Liver (tissue), 3 donors: ENCODE measurements at regions not wholly inside any gene's neighbourhood (a gene's known extent, or its start where the extent isn't known, plus 50 kb on each side); places are given as distances from the start of the nearest gene placed in this dataset.

Experiments
- CTCF ChIP-seq: fragments of 150-350 bp; IDR thresholded peaks from 2 replicates; pipeline ENCODE4 v1.5.1; 2017; ENCODE audit warnings: improper control_type of control experiment, low read depth, low read length; ENCODE audit not compliant: missing input control
- MAX ChIP-seq: IDR thresholded peaks from 2 replicates; pipeline ENCODE4 v1.6.1; 2016; ENCODE audit warnings: antibody characterized with exemption
- NR2F2 ChIP-seq: IDR thresholded peaks from 2 replicates; pipeline ENCODE4 v1.6.1; 2016; ENCODE audit warnings: antibody characterized with exemption
- RAD21 ChIP-seq, 2 donors: IDR thresholded peaks; 2 replicates each; pipeline ENCODE4 v1.6.1; 2016; ENCODE audit warnings: antibody characterized with exemption in 2 of 2, mild to moderate bottlenecking in 2 of 2
- REST ChIP-seq: IDR thresholded peaks from 2 replicates; pipeline ENCODE4 v1.6.1; 2016; ENCODE audit warnings: antibody characterized with exemption, mild to moderate bottlenecking
- TAF1 ChIP-seq: conservative IDR thresholded peaks from 2 replicates; pipeline ENCODE4 v1.6.1; 2016; ENCODE audit warnings: antibody characterized with exemption, mild to moderate bottlenecking
- YY1 ChIP-seq: IDR thresholded peaks from 2 replicates; pipeline ENCODE4 v1.6.1; 2016; ENCODE audit warnings: antibody characterized with exemption, mild to moderate bottlenecking
- donor health status: healthy.
- donor health status: healthy.

- TF ChIP-seq YY1: no peak
- no peak for TF ChIP-seq NR2F2
- no peak for TF ChIP-seq REST
- no peak for TF ChIP-seq CTCF
- TF ChIP-seq TAF1: no peak
- TF ChIP-seq RAD21 (IDR thresholded peaks at IDR 0.05): no peak
- TF ChIP-seq MAX: no peak
Measured at GRCh38 chr11:56909080-56909479, 79.6 kb upstream of the OR5AK2 start.
